Epidermal melanocyte (primary cell): ENCODE measurements at regions not wholly inside any gene's neighbourhood (a gene's known extent, or its start where the extent isn't known, plus 50 kb on each side); places are given as distances from the start of the nearest gene placed in this dataset.

Experiments
- DNase-seq: peaks from one replicate; pipeline ENCODE4 v3.0.0; 2011; ENCODE audit warnings: low spot score; ENCODE audit not compliant: insufficient read length

DNA sequence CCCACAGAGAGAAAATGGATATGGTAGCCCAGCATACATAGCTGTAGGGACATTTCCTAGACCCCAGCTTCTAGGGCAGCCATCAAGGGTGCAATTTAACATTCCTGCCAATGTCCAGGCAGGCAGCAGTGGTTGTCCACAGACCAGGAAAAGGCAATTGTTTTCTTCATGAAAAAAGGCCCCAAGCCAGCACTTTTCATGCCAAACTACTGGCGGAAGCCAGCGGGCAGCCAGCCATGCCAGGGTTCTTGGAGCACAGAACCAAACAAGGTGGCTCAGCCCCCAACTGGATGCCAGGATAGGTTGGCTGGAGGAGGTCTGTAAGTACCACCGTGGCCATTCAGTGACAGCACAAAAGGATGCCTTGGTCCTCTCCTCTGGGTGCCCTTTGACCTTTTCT is 94.6 kb downstream of the BANF2 start:
- no peak for DNase-seq

DNA sequence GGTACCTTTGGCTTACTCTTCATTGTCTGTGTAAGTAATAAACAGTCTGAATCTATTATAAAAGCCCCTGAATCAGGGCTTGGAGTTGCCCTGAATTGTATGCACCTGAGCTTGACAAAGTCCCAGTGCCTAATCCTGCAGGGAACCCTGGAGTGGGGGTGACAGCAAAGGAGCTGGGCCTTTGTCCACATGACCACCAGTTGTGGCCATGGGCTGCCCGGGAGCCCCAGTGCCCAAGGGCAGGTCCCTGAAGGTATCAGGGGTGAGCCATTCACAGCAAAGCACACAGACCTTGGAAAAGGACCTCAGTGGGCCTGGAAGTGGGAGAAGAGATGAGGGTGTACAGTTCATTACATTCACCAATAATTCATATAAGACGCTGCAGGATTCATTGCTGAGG is 94.2 kb downstream of the BANF2 start:
- no peak for DNase-seq

DNA sequence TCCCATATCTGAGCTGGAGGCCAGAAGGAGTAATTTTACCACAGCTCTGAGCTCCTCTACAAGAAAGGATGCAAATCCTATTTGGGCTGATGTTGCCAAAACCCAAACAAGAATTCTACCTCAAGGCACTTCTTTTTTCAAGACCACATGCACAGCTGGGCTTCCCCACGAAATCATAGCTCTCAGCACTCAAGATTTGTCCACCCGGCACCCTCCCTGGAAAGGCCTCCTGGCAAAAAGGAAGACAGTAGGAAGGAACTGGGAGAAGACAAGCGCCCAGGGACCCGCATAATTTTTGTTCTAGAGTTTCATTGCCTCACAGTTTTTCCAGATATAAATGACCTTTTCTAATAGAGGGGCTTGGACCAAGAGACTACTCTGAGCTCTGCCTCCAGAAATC is 90.5 kb downstream of the BANF2 start:
- no peak for DNase-seq

DNA sequence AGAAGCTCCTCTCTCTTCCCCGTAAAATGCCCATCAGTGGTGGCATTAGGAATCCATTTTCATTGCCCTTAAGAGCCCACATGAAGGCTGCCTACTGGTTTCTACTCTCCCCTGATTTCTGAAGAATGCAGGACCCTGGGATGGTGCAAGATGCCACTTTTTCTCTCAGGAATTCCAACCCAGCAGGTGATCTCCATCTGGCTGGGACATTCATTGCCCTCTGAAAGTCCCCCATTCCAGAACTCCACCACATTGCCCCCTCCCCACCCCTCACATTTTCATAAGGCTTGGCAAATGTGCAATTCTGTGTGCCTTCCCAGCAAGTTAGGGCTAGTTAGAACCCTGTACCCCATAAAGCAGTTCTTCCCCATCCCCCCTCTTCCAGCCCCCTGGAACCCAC is 88.0 kb downstream of the BANF2 start:
- DNase-seq: no peak

DNA sequence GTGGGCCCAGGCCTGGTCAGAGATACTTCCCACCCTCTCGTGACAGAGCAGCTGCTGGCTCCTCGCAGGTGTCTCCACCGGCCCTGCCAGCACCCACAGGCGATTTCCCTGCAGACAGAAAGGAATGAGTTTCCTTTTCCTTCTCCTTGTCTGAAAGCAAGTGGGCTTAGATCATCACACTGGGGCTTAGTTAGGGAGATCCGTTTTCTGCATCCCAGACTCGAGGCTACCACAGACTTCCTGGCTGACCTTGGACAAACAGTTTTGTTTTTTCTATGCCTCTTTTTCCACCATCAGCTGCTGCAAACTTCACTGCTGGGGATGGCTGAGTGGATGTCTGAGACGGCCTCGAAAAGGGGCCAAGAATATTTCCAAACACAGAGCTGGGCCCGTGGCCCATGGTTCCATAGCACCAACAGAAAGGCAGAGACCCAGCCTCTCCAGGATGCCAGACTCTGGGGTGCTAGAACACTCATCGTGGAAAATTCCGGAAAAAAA is 86.5 kb downstream of the BANF2 start:
- DNase-seq: no peak
